ENCODE measurements at regions not wholly inside any gene's neighbourhood (a gene's known extent, or its start where the extent isn't known, plus 50 kb on each side); places are given as distances from the start of the nearest gene placed in this dataset.
"Not testable (repeated sequence)": the region's sequence is repeated elsewhere in the genome, so short reads cannot be mapped to it uniquely, and the experiment has no call there.

DNA sequence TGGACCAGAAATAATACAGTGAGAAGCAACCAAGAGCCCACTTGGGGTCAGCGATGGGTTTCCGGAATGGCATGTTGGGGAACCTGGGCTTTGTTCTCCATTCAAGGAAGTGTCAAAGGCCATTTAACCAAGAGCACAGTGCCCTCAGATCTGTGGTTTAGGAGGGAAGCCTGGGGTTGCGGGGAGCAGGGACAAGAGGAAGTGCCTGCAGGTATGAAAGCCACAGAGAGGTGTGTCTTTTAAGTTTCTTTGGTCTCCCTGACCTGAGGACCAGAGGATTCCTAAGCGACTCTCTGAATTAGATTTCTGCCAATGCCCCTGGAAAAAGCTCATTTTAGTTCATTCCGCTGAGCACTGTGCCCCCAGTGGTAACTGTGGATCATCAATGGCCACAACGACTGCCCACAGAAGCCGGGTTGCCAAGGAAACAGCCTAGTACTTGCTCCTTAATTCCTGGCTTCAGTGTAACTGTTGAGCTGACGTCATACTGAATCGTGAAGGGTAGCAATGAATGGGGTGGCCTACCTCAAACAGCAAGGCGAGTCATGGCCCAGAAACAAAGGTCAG lies 107.3 kb upstream of the SPIN1 start:
- DNase-seq (ENCODE audit: low read depth in 2 of 2): no peak

DNA sequence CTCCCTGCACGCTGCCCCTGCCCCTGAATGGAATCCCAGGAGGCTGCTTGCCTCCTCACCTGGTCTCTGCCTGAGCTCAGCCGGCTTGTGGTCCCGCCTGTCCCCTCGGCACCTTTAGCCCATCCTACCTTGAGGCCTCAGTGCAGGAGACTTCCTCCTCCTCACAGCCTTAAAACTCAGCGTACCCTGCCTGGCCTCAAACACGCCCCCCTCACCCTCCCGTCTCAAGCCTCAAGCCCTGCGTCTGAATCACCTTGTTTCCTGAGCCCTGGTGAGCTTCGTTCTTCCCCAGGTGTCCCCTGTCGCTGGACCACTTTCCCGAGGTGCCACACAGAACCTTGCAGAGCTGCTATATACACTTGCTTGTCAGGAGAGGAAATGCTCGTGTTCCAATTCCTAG lies 110.2 kb upstream of the SPIN1 start:
- DNase-seq (ENCODE audit: low read depth in 2 of 2): no peak

DNA sequence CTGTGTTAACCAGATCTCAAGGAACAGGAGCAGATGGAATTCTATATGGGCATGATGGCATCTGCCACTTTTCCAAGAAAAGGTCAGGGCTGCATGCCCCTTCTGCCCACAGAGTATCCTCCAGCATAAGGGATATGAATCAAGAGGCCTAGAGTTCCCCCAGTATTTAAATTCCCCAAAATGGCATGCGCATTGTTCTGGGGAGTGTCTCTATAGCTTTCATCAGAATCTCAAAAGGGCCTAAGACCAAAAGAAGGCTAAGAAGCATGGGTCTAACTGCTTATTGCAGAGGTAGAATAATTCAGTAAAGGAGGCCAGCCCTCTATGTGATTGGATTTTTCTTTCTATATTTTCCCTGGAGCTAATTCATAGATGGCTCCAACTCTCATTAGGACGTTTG lies 114.2 kb upstream of the SPIN1 start:
- no peak for DNase-seq (ENCODE audit: low read depth in 2 of 2)

DNA sequence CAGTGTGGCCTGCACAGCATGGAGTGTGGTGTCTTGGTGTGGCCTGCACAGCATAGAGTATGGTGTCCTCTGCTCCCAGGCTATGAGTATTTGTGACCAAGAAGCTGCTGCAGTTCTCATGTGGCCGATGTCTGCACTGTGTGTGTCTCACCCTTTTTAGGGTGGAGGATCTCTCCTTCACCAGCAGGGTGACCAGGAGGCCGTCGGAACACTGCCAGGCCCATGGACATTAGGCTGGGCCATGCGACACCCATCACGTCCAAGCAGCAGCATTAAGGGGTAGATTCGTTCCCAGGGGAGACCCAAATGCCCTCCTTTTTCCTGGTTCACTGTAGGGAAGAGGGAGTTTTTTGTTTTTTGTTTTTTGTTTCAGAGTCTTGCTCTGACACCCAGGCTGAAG lies 115.3 kb upstream of the SPIN1 start:
- no peak for DNase-seq (ENCODE audit: low read depth in 2 of 2)

DNA sequence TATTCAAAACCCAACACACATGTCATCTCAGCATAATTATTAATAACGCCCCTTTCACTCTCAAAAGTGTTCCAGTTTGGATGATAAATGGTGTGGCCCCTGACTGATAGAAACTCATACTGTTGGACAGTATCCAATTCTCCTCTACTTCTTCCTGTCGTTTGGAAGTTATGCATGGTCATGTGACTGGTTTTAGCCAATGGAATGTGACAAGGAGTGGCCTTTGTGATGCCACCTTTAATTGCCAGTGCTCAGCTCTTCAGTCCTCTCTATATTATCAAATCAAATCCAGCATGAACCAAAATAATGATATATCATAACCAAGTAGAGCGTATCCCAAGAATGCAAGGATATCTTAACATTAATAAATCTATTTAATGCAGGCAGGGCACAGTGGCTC lies 117.8 kb upstream of the SPIN1 start:
- no peak for DNase-seq (ENCODE audit: low read depth in 2 of 2)

DNA sequence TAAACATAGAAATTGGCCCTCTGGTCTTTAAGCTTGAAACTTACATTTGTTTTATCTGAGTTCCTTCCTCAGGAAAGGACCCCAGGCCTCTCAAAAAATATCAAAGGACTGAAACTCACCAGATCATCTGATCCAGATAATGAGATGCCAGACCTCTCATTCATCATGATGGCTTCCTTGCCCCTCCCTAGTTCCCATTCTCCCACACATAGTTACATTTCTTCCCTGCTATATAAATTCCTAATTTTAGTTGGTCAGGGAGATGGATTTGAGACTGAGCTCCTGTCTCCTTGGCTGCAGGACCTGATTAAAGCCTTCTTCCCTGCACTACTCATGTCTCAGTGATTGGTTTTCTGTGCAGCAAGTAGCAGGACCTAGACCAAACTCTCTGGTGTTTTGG lies 119.4 kb upstream of the SPIN1 start:
- no peak for DNase-seq (ENCODE audit: low read depth in 2 of 2)

DNA sequence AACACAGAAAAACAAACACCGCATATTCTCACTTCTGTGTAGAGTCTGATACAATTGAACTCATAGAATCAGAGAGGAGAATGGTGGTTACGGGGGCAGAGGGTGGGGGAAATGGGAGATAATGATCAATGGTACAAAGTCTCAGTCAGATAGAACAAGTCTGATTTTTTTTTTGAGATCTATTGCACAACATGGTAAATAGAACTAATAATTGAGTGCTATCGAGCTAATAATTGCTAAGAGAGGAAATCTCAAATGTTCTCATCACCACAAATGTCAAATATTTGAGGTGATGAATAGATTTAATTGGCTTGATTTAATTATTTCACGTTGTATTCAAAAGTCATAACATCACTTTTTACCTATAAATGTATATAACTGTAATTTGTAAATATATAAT lies 121.0 kb upstream of the SPIN1 start:
- no peak for DNase-seq (ENCODE audit: low read depth in 2 of 2)

DNA sequence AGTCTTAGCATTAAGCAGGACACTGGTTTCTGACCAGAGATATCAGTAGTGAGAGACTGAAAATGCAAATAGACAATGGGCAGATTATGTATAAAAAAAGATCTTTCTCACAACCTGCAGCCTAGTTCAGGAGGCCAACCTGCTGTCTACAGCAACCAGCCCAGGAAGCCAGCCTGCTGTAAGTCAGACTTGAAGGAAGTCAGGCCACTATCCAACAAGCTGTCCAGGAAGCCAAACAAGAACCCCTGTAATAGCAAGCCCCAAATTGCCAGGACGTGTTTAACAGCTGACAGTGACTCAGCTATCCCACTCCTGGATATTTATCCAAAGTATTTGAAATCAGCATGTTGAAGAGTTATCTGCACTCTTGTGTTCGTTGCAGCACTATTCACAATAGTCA lies 121.8 kb upstream of the SPIN1 start:
- no peak for DNase-seq (ENCODE audit: low read depth in 2 of 2)

DNA sequence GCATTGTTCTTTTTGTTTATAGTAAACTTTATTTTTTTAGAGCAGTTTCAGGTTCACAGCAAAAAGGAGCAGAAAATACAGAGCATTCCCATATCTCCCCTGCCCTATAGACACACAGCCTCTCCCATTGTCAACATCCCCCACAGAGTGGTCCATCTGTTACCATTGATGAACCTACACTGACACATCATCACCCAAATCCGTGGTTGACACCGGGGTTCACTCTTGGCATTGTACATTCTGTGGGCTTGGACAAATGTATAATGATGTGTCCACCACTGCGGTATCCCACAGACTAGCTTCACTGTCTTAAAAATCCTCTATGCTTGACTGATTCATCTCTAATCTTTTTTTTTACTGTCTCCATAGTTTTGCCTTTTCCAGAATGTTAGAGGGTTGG lies 120.7 kb upstream of the SPATA31C2 start:
- no peak for DNase-seq (ENCODE audit: low read depth in 2 of 2)

DNA sequence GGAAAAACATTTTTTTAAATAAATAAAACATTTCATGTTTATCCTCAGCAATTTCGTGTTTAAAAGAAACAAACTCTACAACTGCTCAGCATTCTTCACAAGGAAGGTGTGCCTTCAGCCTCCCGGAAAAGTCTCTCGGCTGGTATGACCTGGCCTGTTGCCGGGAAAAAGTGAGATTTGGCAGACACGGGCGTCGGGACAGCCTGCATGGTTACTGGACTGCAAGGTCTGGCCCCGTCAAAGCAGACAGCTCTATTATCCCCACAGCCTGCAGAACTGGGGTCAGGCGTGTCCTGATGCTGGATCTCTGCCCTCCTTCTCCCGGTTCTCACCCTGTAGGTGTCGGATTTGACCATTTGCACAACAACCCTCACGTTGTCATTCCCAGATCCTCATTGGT lies 120.3 kb upstream of the SPATA31C2 start:
- no peak for DNase-seq (ENCODE audit: low read depth in 2 of 2)

DNA sequence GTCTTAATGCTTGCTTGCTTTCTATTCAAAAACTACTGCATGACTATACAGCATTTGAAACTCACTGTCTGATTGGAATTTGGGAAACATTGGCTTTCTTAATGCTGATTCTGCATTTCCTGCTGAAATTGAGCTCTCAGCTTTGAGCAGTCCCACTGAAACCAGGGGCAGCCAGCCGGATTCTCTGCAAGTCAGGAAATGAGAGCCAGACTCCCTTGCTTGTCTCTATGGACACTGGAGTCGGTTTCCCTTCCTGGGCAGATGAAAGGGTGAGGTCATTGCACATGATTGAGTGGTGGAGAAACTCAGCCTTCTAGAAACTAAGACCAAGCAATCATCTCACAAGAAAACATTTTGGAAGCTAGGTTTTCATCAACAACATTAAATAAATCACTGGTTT lies 119.7 kb upstream of the SPATA31C2 start:
- DNase-seq (ENCODE audit: low read depth in 2 of 2): no peak

DNA sequence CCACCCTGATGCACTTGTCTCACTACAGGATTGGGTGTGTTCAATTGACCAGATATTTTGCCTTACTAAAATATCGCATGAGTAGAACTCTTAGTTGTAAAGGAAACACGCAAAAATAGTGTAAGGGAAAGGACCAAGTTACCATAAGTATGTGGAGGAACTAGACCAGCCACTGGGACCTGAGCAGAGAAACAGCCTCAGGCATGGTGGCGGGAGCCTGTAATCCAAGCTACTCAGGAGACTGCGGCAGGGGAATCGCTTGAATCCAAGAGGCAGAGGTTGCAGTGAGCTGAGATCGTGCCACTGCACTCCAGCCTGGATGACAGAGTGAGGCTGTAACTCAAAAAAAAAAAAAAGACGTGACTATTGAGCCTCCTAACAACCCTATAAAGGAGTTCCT lies 117.9 kb upstream of the SPATA31C2 start:
- DNase-seq (ENCODE audit: low read depth in 2 of 2): no peak

DNA sequence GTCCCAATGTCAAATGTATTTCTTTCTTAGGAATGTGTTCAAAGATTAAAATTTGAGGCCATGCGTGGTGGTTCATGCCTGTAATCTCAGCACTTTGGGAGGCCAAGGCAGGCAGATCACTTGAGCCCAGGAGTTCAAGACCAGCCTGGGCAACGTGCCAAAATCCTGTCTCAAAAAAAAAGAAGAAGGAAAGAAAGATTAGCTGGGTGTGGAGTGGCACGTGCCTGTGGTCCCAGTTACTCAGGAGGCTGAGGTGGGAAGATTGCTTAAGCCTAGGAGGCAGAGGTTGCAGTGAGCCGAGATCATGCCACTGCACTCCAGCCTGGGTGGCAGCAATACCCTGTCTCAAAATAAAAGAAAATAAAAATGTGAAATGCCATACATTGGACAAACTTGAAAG lies 117.5 kb upstream of the SPATA31C2 start:
- not testable (repeated sequence) for DNase-seq (ENCODE audit: low read depth in 2 of 2)

DNA sequence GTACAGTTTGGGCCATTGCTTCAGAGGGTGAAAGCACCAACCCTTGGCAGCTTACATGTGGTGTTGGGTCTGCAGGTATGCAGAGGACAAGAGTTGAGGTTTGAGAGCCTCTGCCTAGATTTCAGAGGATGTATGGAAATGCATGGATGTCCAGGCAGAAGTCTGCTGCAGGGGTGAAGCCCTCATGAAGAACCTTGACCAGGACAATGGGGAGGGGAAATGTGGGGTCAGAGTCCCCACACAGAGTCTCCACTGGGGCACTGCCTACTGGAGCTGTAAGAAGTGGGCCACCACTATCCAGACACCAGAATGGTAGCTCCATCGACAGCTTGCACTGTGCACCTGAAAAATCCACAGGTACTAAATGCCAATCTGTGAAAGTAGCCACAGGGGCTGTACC lies 113.6 kb upstream of the SPATA31C2 start:
- DNase-seq (ENCODE audit: low read depth in 2 of 2): no peak

DNA sequence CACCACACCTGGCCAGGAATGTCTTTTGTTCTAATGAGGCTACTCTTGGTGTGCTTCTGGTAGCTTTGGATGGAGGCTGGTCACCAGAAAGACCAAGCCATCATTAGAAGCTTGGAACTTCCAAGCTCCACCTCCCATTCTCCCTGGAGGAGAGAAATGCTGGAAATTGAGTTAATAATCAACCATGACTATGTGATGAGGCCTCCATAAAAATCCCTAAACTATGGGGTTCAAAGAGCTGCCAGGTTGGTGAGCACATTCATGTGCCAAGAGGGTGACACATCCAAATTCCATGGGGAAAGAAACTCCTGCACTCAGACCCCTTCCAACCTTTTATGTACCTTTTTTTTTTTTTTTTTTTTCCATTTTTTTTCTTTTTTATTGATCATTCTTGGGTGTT lies 105.5 kb upstream of the SPATA31C2 start:
- no peak for DNase-seq (ENCODE audit: low read depth in 2 of 2)

DNA sequence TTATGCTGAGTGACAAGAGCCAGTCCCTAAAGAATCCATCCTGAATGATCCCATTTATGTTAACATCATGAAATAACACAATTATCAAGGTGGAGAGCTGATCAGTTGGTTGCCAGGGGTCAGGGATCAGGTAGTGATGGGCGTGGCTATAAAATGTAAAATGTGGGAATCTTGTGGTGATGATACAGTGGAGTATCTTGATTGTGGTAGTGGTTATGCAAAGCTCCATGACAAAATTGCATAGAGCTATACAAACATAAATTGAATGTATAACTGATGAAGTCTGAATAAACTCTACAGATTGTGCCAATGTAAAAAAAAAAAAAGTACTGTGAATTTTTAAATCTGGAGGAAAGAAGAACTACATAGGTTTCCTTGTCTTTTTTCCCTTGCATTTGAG lies 104.6 kb upstream of the SPATA31C2 start:
- DNase-seq (ENCODE audit: low read depth in 2 of 2): no peak

DNA sequence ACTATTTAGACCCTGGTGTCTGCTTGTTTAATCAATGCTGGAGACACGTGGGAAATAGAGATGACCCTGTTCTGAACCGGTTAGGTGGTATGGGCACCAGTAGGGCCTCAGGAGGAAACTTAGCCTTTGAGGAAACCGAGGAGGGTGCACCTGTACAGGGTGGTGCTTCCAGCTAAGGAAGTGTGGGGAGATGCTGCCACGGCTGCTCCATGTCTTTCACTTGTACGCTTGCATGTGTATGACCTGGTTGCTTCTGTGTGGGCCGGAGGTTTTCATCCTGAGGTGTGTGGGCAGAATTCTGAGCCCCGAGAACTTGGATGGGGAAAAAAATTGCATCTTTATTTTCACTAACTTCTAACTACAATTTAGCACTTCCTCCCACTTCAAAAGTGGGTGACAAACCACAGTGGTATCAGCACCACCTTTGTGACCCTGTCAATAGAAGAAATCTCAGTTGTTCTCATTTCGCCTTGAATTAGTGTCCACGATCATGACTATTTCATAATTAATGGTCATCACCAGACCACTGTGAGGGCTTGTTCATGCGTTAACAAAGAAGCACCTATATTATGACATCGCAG lies 99.8 kb upstream of the SPATA31C2 start:
- no peak for DNase-seq (ENCODE audit: low read depth in 2 of 2)

DNA sequence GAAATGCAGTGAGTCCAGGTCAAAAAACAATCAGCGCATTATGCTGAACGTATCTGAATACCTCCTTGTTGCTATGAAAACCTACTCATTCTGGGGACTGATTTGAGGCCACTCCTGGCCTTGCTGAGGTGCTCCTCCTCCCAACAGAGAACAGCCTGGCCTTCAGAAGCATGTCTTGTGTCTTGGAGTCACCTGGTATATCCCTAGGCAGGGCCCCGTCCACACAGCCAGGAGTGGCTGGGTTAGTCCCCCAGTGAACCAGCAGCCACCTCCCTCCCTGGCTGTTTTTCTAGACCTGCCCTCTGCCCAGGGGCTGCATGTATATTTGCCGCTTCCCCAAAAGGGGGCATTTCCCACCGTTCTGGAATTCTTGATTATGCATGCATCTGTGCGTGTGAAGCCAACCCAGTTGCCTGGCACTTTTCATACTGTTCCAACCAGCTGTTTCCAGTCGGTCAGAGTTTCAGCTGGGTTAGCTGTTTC lies 99.2 kb upstream of the SPATA31C2 start:
- DNase-seq (ENCODE audit: low read depth in 2 of 2): no peak

DNA sequence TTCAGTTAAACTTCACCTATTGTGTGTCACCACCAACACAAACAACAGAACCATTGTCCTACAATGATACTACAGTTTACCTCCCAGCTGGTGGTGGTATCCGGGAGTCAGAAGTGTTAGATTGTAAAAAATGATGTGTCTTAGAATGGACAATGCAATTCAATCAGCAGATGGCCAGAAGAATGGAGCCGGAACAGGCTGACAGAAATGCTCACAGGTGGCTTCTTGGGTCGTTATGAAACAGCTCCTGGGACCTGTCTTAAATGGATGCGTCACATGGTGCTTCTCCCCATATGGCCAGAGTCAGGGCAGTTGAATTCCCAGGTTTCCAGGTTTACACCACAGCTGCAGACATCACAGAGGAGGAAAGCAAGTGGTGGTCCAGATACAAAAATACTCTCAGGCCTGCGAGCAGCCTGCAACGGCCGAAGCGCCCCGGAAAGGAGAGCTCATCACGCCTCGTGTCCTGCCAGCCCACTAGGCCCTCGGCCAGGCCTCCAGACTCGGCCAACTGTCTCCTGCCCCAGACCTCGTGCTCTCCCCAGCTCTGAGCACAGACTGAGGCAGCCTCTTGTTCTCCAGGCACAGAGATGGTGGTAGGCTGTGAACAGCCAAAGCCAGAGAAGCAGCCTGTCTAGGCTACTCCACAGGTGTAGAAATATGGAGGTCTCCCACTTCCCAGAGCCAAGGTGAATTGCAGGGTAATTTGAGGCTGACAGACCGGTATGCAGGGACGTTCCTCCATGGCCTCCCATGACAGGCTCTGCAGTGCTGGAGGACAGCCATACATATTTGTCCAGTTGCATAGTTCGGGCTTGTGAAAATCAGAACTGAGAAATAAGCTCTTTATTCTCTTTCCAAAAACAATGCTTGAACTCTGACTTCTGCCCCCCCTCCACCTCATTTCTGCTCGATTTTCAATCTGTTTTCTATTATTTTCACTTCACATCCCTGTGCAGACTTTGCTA lies 98.5 kb upstream of the SPATA31C2 start:
- no peak for DNase-seq (ENCODE audit: low read depth in 2 of 2)

DNA sequence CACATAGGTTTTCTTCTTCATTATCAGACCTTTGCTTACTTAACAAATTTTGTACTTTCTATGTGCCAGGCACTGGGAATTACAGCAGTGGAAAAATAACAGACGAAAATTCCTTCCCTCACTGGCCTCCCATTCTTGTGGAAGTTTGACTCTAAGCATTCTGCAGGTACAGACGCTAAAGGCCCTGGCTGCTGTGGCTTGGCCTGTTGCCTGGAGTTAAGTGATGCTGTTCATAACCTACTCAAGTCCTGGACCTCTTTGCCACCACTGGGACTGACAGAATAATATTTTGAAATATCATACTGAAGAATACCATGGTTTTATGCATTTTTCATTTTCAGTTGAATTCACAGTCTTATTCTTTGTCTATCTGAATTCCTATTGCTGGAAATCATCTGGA lies 97.3 kb upstream of the SPATA31C2 start:
- DNase-seq (ENCODE audit: low read depth in 2 of 2): no peak

DNA sequence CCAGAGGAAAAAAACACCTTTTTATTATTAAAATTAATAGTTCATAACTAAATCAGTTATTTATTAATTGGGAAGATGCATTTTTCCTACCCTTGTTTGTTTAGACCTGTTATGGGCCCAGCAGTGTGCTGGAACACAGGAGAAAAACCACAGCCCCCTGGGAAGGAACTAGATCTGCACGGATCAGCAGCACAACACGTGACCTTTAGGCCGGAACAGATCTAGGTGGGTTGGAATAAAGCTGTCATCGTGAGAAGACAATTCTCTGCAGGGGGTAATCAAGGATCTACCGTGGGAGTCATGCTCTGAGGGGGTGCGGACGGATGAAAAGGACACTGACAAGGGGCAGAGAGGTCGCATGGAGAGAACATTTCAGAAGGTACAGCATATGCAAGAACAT lies 95.8 kb upstream of the SPATA31C2 start:
- no peak for DNase-seq (ENCODE audit: low read depth in 2 of 2)

DNA sequence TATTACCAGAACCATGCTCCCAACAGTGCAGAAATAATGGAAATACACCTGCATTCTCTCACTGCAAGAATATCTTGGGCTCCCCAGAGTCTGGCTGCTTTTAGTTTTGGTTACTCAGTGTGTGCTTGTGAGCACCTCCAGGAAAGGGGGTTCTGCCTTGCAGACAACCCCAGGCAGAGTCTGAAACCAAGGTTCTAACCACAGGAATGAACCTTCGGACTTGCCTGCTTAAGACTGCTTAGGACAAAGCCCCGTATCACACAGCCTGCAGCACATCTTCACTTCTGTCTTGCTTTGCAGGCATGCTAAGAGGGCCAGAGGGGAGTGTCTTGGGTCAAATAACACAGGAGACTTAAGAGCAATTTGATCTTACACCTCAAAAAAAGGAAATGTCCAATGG lies 94.8 kb upstream of the SPATA31C2 start:
- no peak for DNase-seq (ENCODE audit: low read depth in 2 of 2)

DNA sequence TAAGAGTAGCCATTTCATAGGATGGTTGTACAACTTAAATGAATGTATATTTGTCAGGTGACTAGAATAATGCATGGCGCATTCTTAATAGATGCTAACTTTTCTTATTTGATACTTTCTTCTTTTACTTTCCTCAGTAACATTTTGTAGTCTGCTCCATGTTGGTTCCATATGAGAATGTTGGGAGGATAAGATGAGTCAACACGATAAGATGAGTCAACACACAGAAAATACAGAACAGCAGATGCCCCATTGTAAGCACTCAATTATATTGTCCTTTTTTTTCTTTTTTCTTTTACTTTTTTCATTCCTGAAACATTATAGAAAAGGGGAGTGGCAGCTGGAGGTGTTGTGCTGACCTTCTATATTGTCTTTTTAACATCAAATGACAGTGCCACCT lies 92.3 kb upstream of the SPATA31C2 start:
- no peak for DNase-seq (ENCODE audit: low read depth in 2 of 2)
